HAP-1 (cell line): ENCODE measurements at regions not wholly inside any gene's neighbourhood (a gene's known extent, or its start where the extent isn't known, plus 50 kb on each side); places are given as distances from the start of the nearest gene placed in this dataset.

Source experiments
- DNase-seq, 2 experiments: peaks; one replicate each; pipeline ENCODE4 v3.0.0-alpha.2; 2016 to 2020; ENCODE audit warnings: low spot score in 2 of 2
- H3K27me3 ChIP-seq: fragments of 250-450 bp; sonication (Bioruptor Pico); 2 replicates; pipeline ENCODE4 v1.5.1; 2020; ENCODE audit warnings: low read depth, mild to moderate bottlenecking, moderate library complexity
- H3K36me3 ChIP-seq: fragments of 250-450 bp; sonication (Bioruptor Pico); replicated peaks from 2 replicates; pipeline ENCODE4 v1.5.1; 2020; ENCODE audit warnings: mild to moderate bottlenecking
- H3K4me1 ChIP-seq: fragments of 250-450 bp; sonication (Bioruptor Pico); 2 replicates; pipeline ENCODE4 v1.5.1; 2020; ENCODE audit warnings: mild to moderate bottlenecking
- H3K4me3 ChIP-seq: fragments of 250-450 bp; sonication (Bioruptor Pico); 2 replicates; pipeline ENCODE4 v1.5.1; 2020; ENCODE audit warnings: mild to moderate bottlenecking, moderate library complexity
- H3K9me3 ChIP-seq: fragments of 250-450 bp; sonication (Bioruptor Pico); 2 replicates; pipeline ENCODE4 v1.5.1; 2020; ENCODE audit warnings: mild to moderate bottlenecking, moderate library complexity
- in situ Hi-C: fragments of 300-500 bp; cut with MboI; formaldehyde crosslinking; loops from 3 replicates; pipeline ENCODE4 v1.14.3; 2020; ENCODE audit warnings: low sequenced_read_pairs, inconsistent platforms, mixed read lengths

- Histone ChIP-seq H3K4me1 (no peaks in the 10 kb centered on the region), H3K4me3 (no peak overlapping the region), H3K36me3 (no peaks in the 10 kb centered on the region), H3K27me3 (no peaks in the 10 kb centered on the region; the same call in 1 of the 2 replicates), H3K9me3 (no peaks in the 10 kb centered on the region)
- in situ Hi-C loops: no loop called here
- no peak for DNase-seq
Measured at GRCh38 chr6:81565071-81565470, 187.4 kb downstream of the TENT5A start.

GRCh38 chr6:81564470-81565068 lies 187.9 kb downstream of the TENT5A start:
- no peak overlapping the region for H3K4me3 ChIP-seq
- no peaks in the 10 kb centered on the region for H3K4me1 ChIP-seq
- H3K36me3 ChIP-seq: no peaks in the 10 kb centered on the region
- H3K27me3 ChIP-seq: no peaks in the 10 kb centered on the region; the same call in 1 of the 2 replicates
- DNase-seq: no peak
- in situ Hi-C loops: no loop called here
- H3K9me3 ChIP-seq: no peaks in the 10 kb centered on the region

GRCh38 chr6:81562169-81562568 lies 190.3 kb downstream of the TENT5A start:
- no peak for DNase-seq
- H3K4me3 ChIP-seq: no peak overlapping the region
- no peaks in the 10 kb centered on the region for H3K36me3 ChIP-seq
- H3K9me3 ChIP-seq: no peaks in the 10 kb centered on the region
- in situ Hi-C loops: no loop called here
- no peaks in the 10 kb centered on the region for H3K4me1 ChIP-seq
- H3K27me3 ChIP-seq: no peaks in the 10 kb centered on the region; the same call in 1 of the 2 replicates

- H3K4me3 ChIP-seq: no peak overlapping the region
- no peaks in the 10 kb centered on the region for H3K4me1 ChIP-seq
- no peak for DNase-seq
- no peaks in the 10 kb centered on the region for H3K36me3 ChIP-seq
- no peaks in the 10 kb centered on the region; the same call in 1 of the 2 replicates for H3K27me3 ChIP-seq
- no peaks in the 10 kb centered on the region for H3K9me3 ChIP-seq
- in situ Hi-C loops: no loop called here
Measured at GRCh38 chr6:81561731-81562130, 190.8 kb downstream of the TENT5A start.

- H3K4me3 ChIP-seq: no peak overlapping the region
- DNase-seq: no peak
- in situ Hi-C loops: no loop called here
Measured at GRCh38 chr6:81561071-81561564, 191.4 kb downstream of the TENT5A start.

GRCh38 chr6:81557811-81558210 lies 194.7 kb downstream of the TENT5A start:
- H3K4me1 ChIP-seq: no peaks in the 10 kb centered on the region
- no peak for DNase-seq
- in situ Hi-C loops: no loop called here
- no peaks in the 10 kb centered on the region for H3K9me3 ChIP-seq
- H3K4me3 ChIP-seq: no peak overlapping the region
- no peaks in the 10 kb centered on the region for H3K36me3 ChIP-seq
- no peaks in the 10 kb centered on the region; the same call in 1 of the 2 replicates for H3K27me3 ChIP-seq

More at GRCh38 chr6:81561071-81561564, 191.4 kb downstream of the TENT5A start:
- no peaks in the 10 kb centered on the region for H3K4me1 ChIP-seq
- no peaks in the 10 kb centered on the region for H3K9me3 ChIP-seq
- no peaks in the 10 kb centered on the region; the same call in 1 of the 2 replicates for H3K27me3 ChIP-seq
- H3K36me3 ChIP-seq: no peaks in the 10 kb centered on the region

GRCh38 chr6:81556551-81556950 lies 195.9 kb downstream of the TENT5A start:
- H3K4me1 ChIP-seq: no peaks in the 10 kb centered on the region
- H3K27me3 ChIP-seq: no peaks in the 10 kb centered on the region
- no peak for DNase-seq
- in situ Hi-C loops: no loop called here
- H3K9me3 ChIP-seq: no peaks in the 10 kb centered on the region
- no peaks in the 10 kb centered on the region for H3K36me3 ChIP-seq
- no peak overlapping the region for H3K4me3 ChIP-seq

- no peaks in the 10 kb centered on the region for H3K36me3 ChIP-seq
- in situ Hi-C loops: no loop called here
- no peak overlapping the region for H3K4me3 ChIP-seq
- H3K27me3 ChIP-seq: no peaks in the 10 kb centered on the region
- no peak for DNase-seq
- H3K4me1 ChIP-seq: no peaks in the 10 kb centered on the region
- H3K9me3 ChIP-seq: no peaks in the 10 kb centered on the region
Measured at GRCh38 chr6:81553216-81553615, 199.3 kb downstream of the TENT5A start.

- H3K4me3 ChIP-seq: no peak overlapping the region
- no peaks in the 10 kb centered on the region for H3K4me1 ChIP-seq
- no peaks in the 10 kb centered on the region for H3K27me3 ChIP-seq
- no peaks in the 10 kb centered on the region for H3K9me3 ChIP-seq
- in situ Hi-C loops: no loop called here
- no peak for DNase-seq
- no peaks in the 10 kb centered on the region for H3K36me3 ChIP-seq
Measured at GRCh38 chr6:81552644-81553043, 199.8 kb downstream of the TENT5A start.

GRCh38 chr6:81547149-81547548 lies 205.3 kb downstream of the TENT5A start:
- no peak for DNase-seq
- Histone ChIP-seq H3K4me1 (no peaks in the 10 kb centered on the region), H3K9me3 (no peaks in the 10 kb centered on the region), H3K36me3 (no peaks in the 10 kb centered on the region), H3K27me3 (no peaks in the 10 kb centered on the region), H3K4me3 (no peak overlapping the region)
- in situ Hi-C loops: no loop called here

- no peaks in the 10 kb centered on the region for H3K9me3 ChIP-seq
- DNase-seq: no peak
- H3K27me3 ChIP-seq: no peaks in the 10 kb centered on the region
- H3K36me3 ChIP-seq: no peaks in the 10 kb centered on the region
- no peak overlapping the region for H3K4me3 ChIP-seq
- in situ Hi-C loops: no loop called here
- no peaks in the 10 kb centered on the region for H3K4me1 ChIP-seq
Measured at GRCh38 chr6:81534934-81535465, 217.5 kb downstream of the TENT5A start.

- no peak for DNase-seq
- H3K36me3 ChIP-seq: no peaks in the 10 kb centered on the region
- no peak overlapping the region for H3K4me3 ChIP-seq
- in situ Hi-C loops: no loop called here
- no peaks in the 10 kb centered on the region for H3K27me3 ChIP-seq
- H3K9me3 ChIP-seq: no peaks in the 10 kb centered on the region
- no peaks in the 10 kb centered on the region for H3K4me1 ChIP-seq
Measured at GRCh38 chr6:81531869-81532561, 220.5 kb downstream of the TENT5A start.

GRCh38 chr6:81517455-81517854 lies 235.0 kb downstream of the TENT5A start:
- DNase-seq: no peak
- Histone ChIP-seq H3K4me1 (no peaks in the 10 kb centered on the region), H3K9me3 (no peaks in the 10 kb centered on the region), H3K36me3 (no peaks in the 10 kb centered on the region), H3K27me3 (no peaks in the 10 kb centered on the region), H3K4me3 (no peak overlapping the region)
- in situ Hi-C loops: no loop called here
